GM18502 (cell line): ENCODE measurements at regions not wholly inside any gene's neighbourhood (a gene's known extent, or its start where the extent isn't known, plus 50 kb on each side); places are given as distances from the start of the nearest gene placed in this dataset.

Experiments used
- ATAC-seq: cut with Tn5 transposase; IDR thresholded peaks from one replicate; pipeline ENCODE4 v1.9.1; 2021; ENCODE audit warnings: mild to moderate bottlenecking; ENCODE audit not compliant: unreplicated experiment, poor library complexity

- ATAC-seq, result no peak
Observed at GRCh38 chr5:22918511-22918910, 65.4 kb upstream of the CDH12 start.

- ATAC-seq, result no peak
Observed at GRCh38 chr5:22916393-22916792, 63.2 kb upstream of the CDH12 start.

DNA sequence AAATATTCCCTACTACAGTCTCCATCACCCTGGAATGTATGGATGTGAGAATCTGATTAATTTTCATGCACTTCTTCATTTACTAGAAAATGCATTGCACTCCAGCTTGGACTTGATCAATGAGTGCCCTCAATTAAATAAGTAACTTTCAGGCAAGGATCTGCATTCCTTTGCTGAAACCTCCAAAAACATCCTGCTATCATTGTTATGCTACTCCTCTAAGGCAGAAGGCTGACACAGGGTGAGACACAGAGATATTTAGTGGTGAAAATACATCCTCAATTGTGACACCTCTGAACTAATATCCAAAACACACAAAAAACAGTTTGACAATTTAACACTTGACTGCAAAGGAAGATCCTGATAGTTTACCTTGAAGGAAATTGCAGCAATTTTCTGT, 57.9 kb upstream of the CDH12 start:
- ATAC-seq, result no peak

DNA sequence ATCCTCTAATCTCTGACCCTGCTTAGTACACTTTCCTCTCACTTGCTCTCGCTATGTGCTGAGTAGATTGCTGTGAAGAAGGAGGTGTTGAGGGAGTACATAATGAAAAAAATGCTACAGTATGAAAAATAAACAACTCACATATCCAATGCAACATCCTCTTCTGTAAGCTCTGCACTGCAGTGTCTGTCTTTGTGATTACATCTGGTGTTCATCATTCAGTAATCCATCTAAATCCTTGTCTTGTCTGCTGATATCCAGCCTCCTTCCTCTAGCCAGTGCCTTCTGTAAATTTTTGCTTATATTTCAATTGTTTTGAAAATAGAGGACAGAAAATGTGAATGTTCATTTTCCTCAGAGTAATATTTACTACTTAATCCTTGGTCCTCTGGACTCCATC, 57.4 kb upstream of the CDH12 start:
- ATAC-seq, result no peak

- no peak for ATAC-seq
Observed at GRCh38 chr5:22908586-22908985, 55.4 kb upstream of the CDH12 start.

- no peak for ATAC-seq
Observed at GRCh38 chr5:22908129-22908528, 55.0 kb upstream of the CDH12 start.
